Hepatocyte (in vitro differentiated cells): ENCODE measurements at regions not wholly inside any gene's neighbourhood (a gene's known extent, or its start where the extent isn't known, plus 50 kb on each side); places are given as distances from the start of the nearest gene placed in this dataset.

Experiments used
- DNase-seq: peaks from one replicate; pipeline ENCODE4 v3.0.0-alpha.2; 2016; ENCODE audit warnings: low spot score
- H2AFZ ChIP-seq: fragments of 200-600 bp; sonication (generic); 2 replicates; pipeline ENCODE4 v1.6.0; 2016; ENCODE audit warnings: antibody characterized with exemption, mild to moderate bottlenecking
- H3K27ac ChIP-seq: fragments of 200-600 bp; sonication (generic); 2 replicates; pipeline ENCODE4 v1.5.1; 2016; ENCODE audit warnings: mild to moderate bottlenecking
- H3K27me3 ChIP-seq: fragments of 200-600 bp; sonication (generic); 2 replicates; pipeline ENCODE4 v1.6.1; 2016
- H3K36me3 ChIP-seq: fragments of 200-600 bp; sonication (generic); replicated peaks from 2 replicates; pipeline ENCODE4 v1.5.1; 2016; ENCODE audit warnings: low read depth; ENCODE audit not compliant: insufficient read depth
- H3K4me1 ChIP-seq: fragments of 200-600 bp; sonication (generic); 2 replicates; pipeline ENCODE4 v1.5.1; 2016; ENCODE audit warnings: mild to moderate bottlenecking, moderate library complexity; ENCODE audit not compliant: insufficient read depth
- H3K4me2 ChIP-seq: fragments of 200-600 bp; sonication (generic); 2 replicates; pipeline ENCODE4 v1.6.0; 2016
- H3K4me3 ChIP-seq: fragments of 200-600 bp; sonication (generic); 2 replicates; pipeline ENCODE4 v1.5.1; 2016; ENCODE audit warnings: mild to moderate bottlenecking
- H3K79me2 ChIP-seq: fragments of 200-600 bp; sonication (generic); 2 replicates; pipeline ENCODE4 v1.6.0; 2017; ENCODE audit warnings: mild to moderate bottlenecking
- H3K9me2 ChIP-seq: fragments of 200-600 bp; sonication (generic); replicated peaks from 2 replicates; pipeline ENCODE4 v1.6.0; 2017; ENCODE audit warnings: mild to moderate bottlenecking; ENCODE audit not compliant: insufficient read depth
- H3K9me3 ChIP-seq: fragments of 200-600 bp; sonication (generic); 2 replicates; pipeline ENCODE4 v1.5.1; 2016; ENCODE audit warnings: low read depth, mild to moderate bottlenecking
- H4K20me1 ChIP-seq: fragments of 200-600 bp; sonication (generic); 2 replicates; pipeline ENCODE4 v1.6.0; 2016; ENCODE audit warnings: mild to moderate bottlenecking; ENCODE audit not compliant: insufficient read depth, poor library complexity, severe bottlenecking
- CTCF ChIP-seq: fragments of 200-600 bp; sonication (generic); IDR thresholded peaks from 2 replicates; pipeline ENCODE4 v1.5.1; 2016; ENCODE audit warnings: antibody characterized with exemption, mild to moderate bottlenecking; ENCODE audit not compliant: poor library complexity
- EZH2 ChIP-seq: fragments of 200-600 bp; sonication (generic); IDR thresholded peaks from 2 replicates; pipeline ENCODE4 v1.6.1; 2016; ENCODE audit warnings: antibody characterized with exemption, mild to moderate bottlenecking, borderline replicate concordance
- EZH2phosphoT487 ChIP-seq: fragments of 200-600 bp; sonication (generic); IDR thresholded peaks from one replicate; pipeline ENCODE4 v1.6.1; 2018; ENCODE audit warnings: antibody characterized with exemption, mild to moderate bottlenecking, low read depth, moderate library complexity; ENCODE audit not compliant: unreplicated experiment, severe bottlenecking
- WGBS: methylation state at CpG from one replicate; pipeline ENCODE4 v1.1.6; 2016; ENCODE audit warnings: low lambda C conversion rate; ENCODE audit errors: missing lambda C conversion rate; 5-methylcytosine and 5-hydroxymethylcytosine counted together

- no peak for TF ChIP-seq CTCF
- TF ChIP-seq EZH2: no peak
- TF ChIP-seq EZH2phosphoT487: no peak
- Histone ChIP-seq H3K36me3 (no peaks in the 10 kb centered on the region), H3K9me3 (no peaks in the 10 kb centered on the region), H3K4me3 (no peak overlapping the region), H3K4me2 (no peak overlapping the region), H3K27me3 (no peaks in the 10 kb centered on the region), H4K20me1 (no peaks in the 10 kb centered on the region), H3K79me2 (no peaks in the 10 kb centered on the region), H3K27ac (no peak overlapping the region), H3K9me2 (no peaks in the 10 kb centered on the region), H3K4me1 (peaks cover 3% of the 10 kb centered on the region), H2AFZ (no peak overlapping the region)
- DNase-seq: no peak
Measured at GRCh38 chr12:87813476-87814234, 215.5 kb downstream of the C12orf50 start.

DNA sequence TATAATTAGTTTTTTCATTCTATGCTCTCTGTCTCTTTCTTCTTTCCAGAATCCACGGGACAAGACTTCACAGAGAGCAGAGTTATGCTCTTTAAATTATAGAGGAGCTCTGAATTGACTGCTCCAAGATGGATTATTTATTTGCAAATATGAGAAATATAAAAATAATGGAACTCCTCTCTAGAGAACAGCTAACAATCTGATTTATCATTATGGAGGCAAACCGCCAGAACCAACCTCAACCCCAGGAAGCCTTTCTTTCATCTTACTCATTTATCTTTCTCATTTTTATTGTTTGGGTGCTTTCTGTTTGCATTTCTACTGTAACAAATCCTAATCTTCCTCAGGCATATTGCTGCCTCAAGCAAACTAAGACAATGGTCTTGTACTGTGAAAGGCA lies 216.5 kb downstream of the C12orf50 start:
- no peaks in the 10 kb centered on the region for H3K9me3 ChIP-seq
- no peak overlapping the region for H2AFZ ChIP-seq
- no peaks in the 10 kb centered on the region for H3K79me2 ChIP-seq
- peak overlapping the region; percentile 42 for H3K27ac ChIP-seq
- WGBS: 86% methylated on average over 2 of the region's 2 CpGs
- H3K4me1 ChIP-seq: peaks cover 3% of the 10 kb centered on the region
- H3K9me2 ChIP-seq: no peaks in the 10 kb centered on the region
- TF ChIP-seq CTCF (no peak), EZH2 (no peak), EZH2phosphoT487 (no peak)
- H3K36me3 ChIP-seq: no peaks in the 10 kb centered on the region
- H3K4me3 ChIP-seq: no peak overlapping the region
- no peaks in the 10 kb centered on the region for H3K27me3 ChIP-seq
- no peaks in the 10 kb centered on the region for H4K20me1 ChIP-seq
- no peak for DNase-seq
- no peak overlapping the region for H3K4me2 ChIP-seq

- Histone ChIP-seq H3K27ac (peak overlapping the region; percentile 42), H3K9me2 (no peaks in the 10 kb centered on the region), H3K4me2 (no peak overlapping the region), H2AFZ (no peak overlapping the region), H3K4me1 (peaks cover 5% of the 10 kb centered on the region), H3K4me3 (no peak overlapping the region), H3K36me3 (no peaks in the 10 kb centered on the region), H3K79me2 (no peaks in the 10 kb centered on the region), H4K20me1 (no peaks in the 10 kb centered on the region), H3K27me3 (no peaks in the 10 kb centered on the region), H3K9me3 (no peaks in the 10 kb centered on the region)
- 0% methylated on average over 1 of the region's 1 CpG for WGBS
- peak; percentile 53 for DNase-seq
- TF ChIP-seq CTCF (no peak), EZH2phosphoT487 (no peak), EZH2 (no peak)
Measured at GRCh38 chr12:87812030-87812429, 217.2 kb downstream of the C12orf50 start.

- Histone ChIP-seq H3K4me1 (peaks cover 15% of the 10 kb centered on the region), H3K9me2 (no peaks in the 10 kb centered on the region), H3K4me3 (no peak overlapping the region), H3K4me2 (no peak overlapping the region), H2AFZ (no peak overlapping the region), H3K9me3 (no peaks in the 10 kb centered on the region), H3K27ac (no peak overlapping the region), H4K20me1 (no peaks in the 10 kb centered on the region), H3K36me3 (no peaks in the 10 kb centered on the region), H3K79me2 (no peaks in the 10 kb centered on the region), H3K27me3 (no peaks in the 10 kb centered on the region)
- WGBS: 75% methylated on average over 2 of the region's 2 CpGs
- DNase-seq: no peak
- no peak for TF ChIP-seq EZH2phosphoT487
- TF ChIP-seq CTCF: no peak
- no peak for TF ChIP-seq EZH2
Measured at GRCh38 chr12:87809916-87810315, 219.3 kb downstream of the C12orf50 start.
